ENCODE measurements at regions not wholly inside any gene's neighbourhood (a gene's known extent, or its start where the extent isn't known, plus 50 kb on each side); places are given as distances from the start of the nearest gene placed in this dataset.

DNA sequence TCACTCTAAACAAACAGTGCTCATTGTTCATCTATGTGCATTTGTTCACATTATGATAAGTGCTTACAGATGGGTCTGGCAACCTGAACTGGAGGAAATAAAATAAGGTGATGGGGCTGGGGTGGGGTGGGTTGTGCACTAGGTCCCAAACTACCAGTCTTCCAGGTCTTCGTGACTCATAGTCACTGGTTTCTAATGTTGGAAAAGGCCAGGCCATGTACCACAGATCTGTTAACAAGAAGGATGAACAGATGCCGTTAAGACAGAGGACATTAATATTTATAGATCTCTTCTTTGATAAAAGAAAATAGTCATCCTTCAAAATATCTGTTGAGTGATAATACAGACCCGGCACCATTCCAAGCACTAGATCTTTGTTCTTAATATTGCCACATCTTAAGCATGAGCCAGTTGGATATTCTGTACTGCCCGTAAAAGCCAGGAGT is 71.4 kb upstream of the STARD4 start:
- TF ChIP-seq EZH2 (IDR thresholded peaks at IDR 0.05; ENCODE audit: insufficient read depth, low read length), result no peak
- TF ChIP-seq, protein P1, sequence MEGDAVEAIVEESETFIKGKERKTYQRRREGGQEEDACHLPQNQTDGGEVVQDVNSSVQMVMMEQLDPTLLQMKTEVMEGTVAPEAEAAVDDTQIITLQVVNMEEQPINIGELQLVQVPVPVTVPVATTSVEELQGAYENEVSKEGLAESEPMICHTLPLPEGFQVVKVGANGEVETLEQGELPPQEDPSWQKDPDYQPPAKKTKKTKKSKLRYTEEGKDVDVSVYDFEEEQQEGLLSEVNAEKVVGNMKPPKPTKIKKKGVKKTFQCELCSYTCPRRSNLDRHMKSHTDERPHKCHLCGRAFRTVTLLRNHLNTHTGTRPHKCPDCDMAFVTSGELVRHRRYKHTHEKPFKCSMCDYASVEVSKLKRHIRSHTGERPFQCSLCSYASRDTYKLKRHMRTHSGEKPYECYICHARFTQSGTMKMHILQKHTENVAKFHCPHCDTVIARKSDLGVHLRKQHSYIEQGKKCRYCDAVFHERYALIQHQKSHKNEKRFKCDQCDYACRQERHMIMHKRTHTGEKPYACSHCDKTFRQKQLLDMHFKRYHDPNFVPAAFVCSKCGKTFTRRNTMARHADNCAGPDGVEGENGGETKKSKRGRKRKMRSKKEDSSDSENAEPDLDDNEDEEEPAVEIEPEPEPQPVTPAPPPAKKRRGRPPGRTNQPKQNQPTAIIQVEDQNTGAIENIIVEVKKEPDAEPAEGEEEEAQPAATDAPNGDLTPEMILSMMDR (IDR thresholded peaks at IDR 0.05; ENCODE audit: insufficient read depth, low read depth, low read length), result no peak
- no peaks in the 10 kb centered on the region for H3K27me3 Mint-ChIP-seq (ENCODE audit: low read depth, unreplicated experiment)
- no peak for FAIRE-seq
- Histone ChIP-seq H4K20me1 (ENCODE audit: insufficient read depth, low read length) (no peaks in the 10 kb centered on the region), H3K36me3 (ENCODE audit: insufficient read depth, low read length) (no peaks in the 10 kb centered on the region), H3K9me3 (ENCODE audit: insufficient read depth, low read depth, low read length) (no peaks in the 10 kb centered on the region), H3K4me3 (ENCODE audit: insufficient read depth, low read depth, low read length) (no peak overlapping the region), H3K79me2 (ENCODE audit: insufficient read depth, low read length) (no peaks in the 10 kb centered on the region), H3K9ac (ENCODE audit: low read length) (no peak overlapping the region), H3K4me1 (ENCODE audit: insufficient read depth, low read length) (peaks cover 20% of the 10 kb centered on the region), H3K27me3 (ENCODE audit: insufficient read depth, low read length) (no peaks in the 10 kb centered on the region), H3K27ac (ENCODE audit: low read depth, low read length) (peak overlapping the region; percentile 49), H3K4me2 (ENCODE audit: low read length) (peak overlapping the region; percentile 64), H2AFZ (ENCODE audit: low read depth, low read length) (no peak overlapping the region)
- H3K9me3 Mint-ChIP-seq (ENCODE audit: unreplicated experiment), result no peaks in the 10 kb centered on the region
- H3K4me3 Mint-ChIP-seq (ENCODE audit: unreplicated experiment), result no peak overlapping the region
- DNase-seq (ENCODE audit: low read depth), result peak; percentile 55
- H3K4me1 Mint-ChIP-seq (ENCODE audit: low read depth, unreplicated experiment), result peaks cover 25% of the 10 kb centered on the region
- no peaks in the 10 kb centered on the region for H3K36me3 Mint-ChIP-seq (ENCODE audit: low read depth, unreplicated experiment)
- no peak overlapping the region for H3K27ac Mint-ChIP-seq (ENCODE audit: unreplicated experiment)

DNA sequence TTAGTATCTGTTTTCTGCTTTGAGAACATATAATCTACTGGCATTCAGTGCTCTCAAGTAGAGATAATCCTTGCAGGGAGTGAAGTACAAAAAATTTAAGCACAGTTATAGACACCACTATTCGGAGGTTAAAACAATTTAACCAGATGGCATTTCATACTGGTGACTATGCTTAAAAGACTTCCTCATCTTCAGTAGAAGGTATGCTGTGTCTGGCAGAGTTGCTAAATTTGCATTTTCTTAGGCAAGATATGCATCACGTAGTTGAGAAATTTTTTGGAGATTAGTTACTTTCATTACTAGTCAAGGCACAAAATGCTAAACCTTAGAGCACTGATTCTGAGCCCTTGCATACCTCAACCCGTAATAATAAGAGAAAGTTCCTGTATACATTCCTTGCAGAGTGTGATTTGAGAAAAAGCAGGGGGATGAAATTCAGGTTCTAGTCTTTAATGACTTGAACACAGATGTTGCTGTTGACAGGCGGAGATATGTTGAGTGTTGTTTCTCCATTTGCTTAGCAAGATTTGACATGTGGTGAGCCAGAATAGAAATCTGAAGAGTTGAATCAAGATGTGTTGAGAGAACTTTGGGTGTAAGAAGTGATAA is 70.8 kb upstream of the STARD4 start:
- Histone ChIP-seq H3K4me2 (ENCODE audit: low read length) (peak overlapping the region; percentile 64), H3K79me2 (ENCODE audit: insufficient read depth, low read length) (no peaks in the 10 kb centered on the region), H3K36me3 (ENCODE audit: insufficient read depth, low read length) (no peaks in the 10 kb centered on the region), H3K9me3 (ENCODE audit: insufficient read depth, low read depth, low read length) (no peaks in the 10 kb centered on the region), H4K20me1 (ENCODE audit: insufficient read depth, low read length) (no peaks in the 10 kb centered on the region), H3K9ac (ENCODE audit: low read length) (peak overlapping the region; percentile 59), H2AFZ (ENCODE audit: low read depth, low read length) (no peak overlapping the region), H3K27ac (ENCODE audit: low read depth, low read length) (peak overlapping the region; percentile 49), H3K4me1 (ENCODE audit: insufficient read depth, low read length) (peaks cover 20% of the 10 kb centered on the region), H3K4me3 (ENCODE audit: insufficient read depth, low read depth, low read length) (peak overlapping the region; percentile 13), H3K27me3 (ENCODE audit: insufficient read depth, low read length) (no peaks in the 10 kb centered on the region)
- no peak overlapping the region for H3K4me3 Mint-ChIP-seq (ENCODE audit: unreplicated experiment)
- H3K27me3 Mint-ChIP-seq (ENCODE audit: low read depth, unreplicated experiment), result no peaks in the 10 kb centered on the region
- no peak for TF ChIP-seq EZH2 (IDR thresholded peaks at IDR 0.05; ENCODE audit: insufficient read depth, low read length)
- TF ChIP-seq, protein P1 (IDR thresholded peaks at IDR 0.05; ENCODE audit: insufficient read depth, low read depth, low read length), result no peak
- peaks cover 25% of the 10 kb centered on the region for H3K4me1 Mint-ChIP-seq (ENCODE audit: low read depth, unreplicated experiment)
- DNase-seq (ENCODE audit: low read depth) (peak; percentile 96), FAIRE-seq (peak; percentile 98)
- no peak overlapping the region for H3K27ac Mint-ChIP-seq (ENCODE audit: unreplicated experiment)
- H3K9me3 Mint-ChIP-seq (ENCODE audit: unreplicated experiment), result no peaks in the 10 kb centered on the region
- no peaks in the 10 kb centered on the region for H3K36me3 Mint-ChIP-seq (ENCODE audit: low read depth, unreplicated experiment)

DNA sequence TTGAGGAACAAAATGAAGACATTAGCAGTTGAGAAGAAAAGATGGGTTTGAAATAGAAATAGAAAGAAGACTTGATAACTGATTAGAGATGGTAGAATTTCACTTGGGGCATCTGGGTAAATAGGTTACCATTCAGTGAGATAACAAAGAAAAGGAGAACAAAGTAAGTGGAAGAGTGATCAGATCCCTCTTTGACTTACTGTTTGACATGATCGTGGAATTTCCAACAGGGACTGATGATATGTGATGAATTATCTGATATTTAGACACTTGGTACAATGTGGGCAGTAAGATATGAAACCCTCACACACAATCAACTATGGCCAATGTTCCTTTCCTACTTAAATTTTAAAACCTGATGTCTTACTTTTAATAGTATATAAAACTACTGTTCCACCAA is 70.1 kb upstream of the STARD4 start:
- Histone ChIP-seq H3K79me2 (ENCODE audit: insufficient read depth, low read length) (no peaks in the 10 kb centered on the region), H3K27ac (ENCODE audit: low read depth, low read length) (peak overlapping the region; percentile 43), H3K4me3 (ENCODE audit: insufficient read depth, low read depth, low read length) (no peak overlapping the region), H3K27me3 (ENCODE audit: insufficient read depth, low read length) (no peaks in the 10 kb centered on the region), H3K9ac (ENCODE audit: low read length) (no peak overlapping the region), H3K36me3 (ENCODE audit: insufficient read depth, low read length) (no peaks in the 10 kb centered on the region), H4K20me1 (ENCODE audit: insufficient read depth, low read length) (no peaks in the 10 kb centered on the region), H2AFZ (ENCODE audit: low read depth, low read length) (no peak overlapping the region), H3K9me3 (ENCODE audit: insufficient read depth, low read depth, low read length) (no peaks in the 10 kb centered on the region), H3K4me1 (ENCODE audit: insufficient read depth, low read length) (peaks cover 20% of the 10 kb centered on the region), H3K4me2 (ENCODE audit: low read length) (peak overlapping the region; percentile 64)
- Mint-ChIP-seq H3K27me3 (ENCODE audit: low read depth, unreplicated experiment) (no peaks in the 10 kb centered on the region), H3K36me3 (ENCODE audit: low read depth, unreplicated experiment) (no peaks in the 10 kb centered on the region), H3K4me3 (ENCODE audit: unreplicated experiment) (no peak overlapping the region), H3K4me1 (ENCODE audit: low read depth, unreplicated experiment) (peaks cover 25% of the 10 kb centered on the region), H3K9me3 (ENCODE audit: unreplicated experiment) (no peaks in the 10 kb centered on the region), H3K27ac (ENCODE audit: unreplicated experiment) (no peak overlapping the region)
- DNase-seq (ENCODE audit: low read depth) (no peak), FAIRE-seq (no peak)
- TF ChIP-seq, protein P1 (IDR thresholded peaks at IDR 0.05; ENCODE audit: insufficient read depth, low read depth, low read length), result no peak
- no peak for TF ChIP-seq EZH2 (IDR thresholded peaks at IDR 0.05; ENCODE audit: insufficient read depth, low read length)
